Right lobe of liver (tissue), 4 donors: ENCODE measurements at regions not wholly inside any gene's neighbourhood (a gene's known extent, or its start where the extent isn't known, plus 50 kb on each side); places are given as distances from the start of the nearest gene placed in this dataset.

Experiments
- CTCF ChIP-seq, 4 donors: fragments of 200-600 bp in 3 of 4; fragments of 450-650 bp in 1 of 4; IDR thresholded peaks; one replicate each; pipeline versions ENCODE4 v1.5.1 to v1.8.0; 2016 to 2022; ENCODE audit warnings: antibody characterized with exemption in 4 of 4, mild to moderate bottlenecking in 2 of 4
- POLR2A ChIP-seq: fragments of 450-650 bp; IDR thresholded peaks from one replicate; pipeline ENCODE4 v1.6.1; 2017; ENCODE audit warnings: antibody characterized with exemption, mild to moderate bottlenecking
- donor health status: DM: no; HTN: no; CAD: no.
- donor health status: DM: no; HTN: no; CAD: no.
- donor health status: DM: no; HTN: yes; CAD: no.

DNA sequence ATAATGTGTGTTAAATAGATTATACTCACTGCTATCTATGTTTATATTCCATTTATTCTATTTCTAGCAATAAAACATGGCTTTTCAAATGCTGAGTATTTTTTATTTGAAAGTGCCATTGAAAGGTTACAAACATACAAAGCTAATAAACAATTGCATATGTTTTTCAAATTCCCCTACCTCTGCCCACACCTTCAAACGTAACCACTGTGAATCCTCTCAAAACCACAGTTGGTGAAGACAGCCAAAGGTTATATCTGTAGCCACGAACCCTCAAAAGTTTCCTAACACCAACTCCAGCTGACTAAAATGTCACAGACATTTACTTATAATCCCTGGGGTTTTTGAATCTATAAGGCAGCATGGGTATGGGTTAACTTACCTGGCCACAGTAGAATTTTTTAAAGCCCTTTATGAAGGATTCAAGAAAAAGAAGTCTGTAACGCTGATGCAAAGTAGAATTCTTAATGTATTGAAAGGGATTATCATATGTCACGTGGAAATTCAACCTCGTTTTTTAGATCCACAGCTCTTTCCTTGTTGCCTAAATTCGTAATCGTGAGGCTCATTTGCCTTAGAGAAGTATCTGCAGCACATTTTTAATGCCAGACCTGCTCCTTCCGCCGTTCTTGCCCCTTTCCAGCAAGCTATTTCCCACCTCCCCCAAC, 122.5 kb upstream of the ZC3H12C start:
- TF ChIP-seq POLR2A (no peak), CTCF (IDR thresholded peaks at IDR 0.05) (no peak)
